DND-41 (cell line): ENCODE measurements at regions not wholly inside any gene's neighbourhood (a gene's known extent, or its start where the extent isn't known, plus 50 kb on each side); places are given as distances from the start of the nearest gene placed in this dataset.

Experiments
- CTCF ChIP-seq: IDR thresholded peaks from 2 replicates; pipeline ENCODE4 v1.5.1; 2012; ENCODE audit warnings: borderline replicate concordance, low read length, moderate library complexity, mild to moderate bottlenecking; ENCODE audit not compliant: poor library complexity, severe bottlenecking; ENCODE audit errors: extremely low read depth
- EZH2 ChIP-seq: IDR thresholded peaks from 3 replicates; pipeline ENCODE4 v1.6.1; 2012; ENCODE audit warnings: borderline replicate concordance, low read depth, mild to moderate bottlenecking, moderate library complexity, low read length, inconsistent platforms; ENCODE audit not compliant: severe bottlenecking

- TF ChIP-seq CTCF: no peak
- TF ChIP-seq EZH2: no peak
Measured at GRCh38 chr2:125615438-125615837, 1040.5 kb upstream of the GYPC start.
